GM21526 (cell line): ENCODE measurements at regions not wholly inside any gene's neighbourhood (a gene's known extent, or its start where the extent isn't known, plus 50 kb on each side); places are given as distances from the start of the nearest gene placed in this dataset.
"Not testable (repeated sequence)": the region's sequence is repeated elsewhere in the genome, so short reads cannot be mapped to it uniquely, and the experiment has no call there.

ENCODE experiments used
- ATAC-seq: cut with Tn5 transposase; IDR thresholded peaks from one replicate; pipeline ENCODE4 v1.9.1; 2021; ENCODE audit warnings: moderate library complexity; ENCODE audit not compliant: unreplicated experiment, low FRiP score

DNA sequence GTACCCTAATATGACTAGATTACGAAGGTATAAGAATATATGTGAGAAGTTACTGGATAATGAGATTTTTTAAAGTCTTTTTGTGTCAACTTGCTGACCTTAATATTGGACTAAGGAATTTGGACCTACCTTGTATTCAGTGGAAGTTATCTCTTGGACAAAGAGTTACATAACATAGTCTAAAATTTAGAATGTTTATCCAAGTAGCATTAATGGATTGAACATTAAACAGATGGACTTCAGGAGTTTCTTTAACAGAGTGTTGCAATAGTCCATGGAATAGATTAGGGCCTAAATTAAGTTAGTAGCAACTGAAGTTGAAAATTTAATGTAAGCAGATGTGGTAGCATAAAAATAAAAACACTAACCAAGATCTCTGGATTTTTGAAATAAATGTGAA lies 266.4 kb downstream of the PYDC2 start:
- no peak for ATAC-seq

DNA sequence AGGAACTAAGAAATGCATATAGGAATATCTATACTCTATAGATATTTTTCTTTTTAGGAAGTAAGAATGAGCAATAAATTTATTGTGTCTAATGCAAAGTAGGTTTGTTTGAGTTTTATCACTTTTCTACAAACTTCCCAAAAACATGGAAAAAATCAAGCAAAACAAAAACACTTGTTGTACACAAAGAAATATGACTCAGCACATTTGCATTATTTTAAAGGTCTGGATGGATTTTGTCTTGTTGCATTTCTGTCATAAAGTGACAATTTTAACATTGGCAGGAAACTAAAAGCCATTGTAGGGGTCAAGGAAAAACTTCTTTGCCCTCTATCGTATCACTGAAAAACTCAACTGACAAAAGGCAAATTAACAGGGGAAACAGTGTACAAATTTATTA lies 267.2 kb downstream of the PYDC2 start:
- no peak for ATAC-seq

DNA sequence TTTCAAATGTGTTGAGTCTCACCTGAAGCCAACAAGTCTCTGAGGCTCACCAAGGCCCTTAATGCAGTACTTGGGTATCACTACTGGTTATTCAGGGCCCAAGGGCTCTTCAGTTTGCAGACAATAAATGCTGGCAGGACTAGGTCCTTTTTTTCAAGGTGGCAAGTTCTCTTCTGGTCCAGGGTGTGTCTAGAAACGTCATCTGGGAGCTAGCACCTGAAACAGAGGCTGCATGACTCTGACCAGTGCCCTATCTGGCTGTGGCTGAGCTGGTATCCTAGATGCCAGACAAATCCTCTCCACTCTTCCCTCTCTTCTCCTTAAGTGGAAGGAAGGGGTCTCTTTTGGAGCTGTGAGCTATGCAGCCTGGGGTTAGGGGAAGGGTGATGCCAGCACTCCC lies 276.8 kb downstream of the PYDC2 start:
- no peak for ATAC-seq

DNA sequence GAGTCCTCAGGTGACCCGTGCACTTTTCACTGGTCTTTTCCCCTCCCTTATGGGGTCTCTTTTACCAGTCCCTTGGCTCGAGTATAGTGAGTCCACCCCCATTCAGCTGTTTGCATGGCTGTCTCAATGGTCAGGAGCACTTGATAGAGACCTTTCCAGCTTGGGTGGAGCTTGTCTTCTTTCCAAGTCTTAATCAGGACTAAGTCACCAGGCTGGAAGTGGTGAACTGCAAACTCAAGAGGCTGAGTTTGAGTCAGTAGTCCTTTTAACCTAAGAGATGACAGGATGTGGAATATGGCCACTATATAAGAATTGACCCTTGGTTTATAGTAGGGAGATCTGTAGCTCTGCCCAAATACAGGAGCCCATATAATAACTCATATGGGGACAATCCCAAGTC lies 279.7 kb downstream of the PYDC2 start:
- ATAC-seq = no peak

DNA sequence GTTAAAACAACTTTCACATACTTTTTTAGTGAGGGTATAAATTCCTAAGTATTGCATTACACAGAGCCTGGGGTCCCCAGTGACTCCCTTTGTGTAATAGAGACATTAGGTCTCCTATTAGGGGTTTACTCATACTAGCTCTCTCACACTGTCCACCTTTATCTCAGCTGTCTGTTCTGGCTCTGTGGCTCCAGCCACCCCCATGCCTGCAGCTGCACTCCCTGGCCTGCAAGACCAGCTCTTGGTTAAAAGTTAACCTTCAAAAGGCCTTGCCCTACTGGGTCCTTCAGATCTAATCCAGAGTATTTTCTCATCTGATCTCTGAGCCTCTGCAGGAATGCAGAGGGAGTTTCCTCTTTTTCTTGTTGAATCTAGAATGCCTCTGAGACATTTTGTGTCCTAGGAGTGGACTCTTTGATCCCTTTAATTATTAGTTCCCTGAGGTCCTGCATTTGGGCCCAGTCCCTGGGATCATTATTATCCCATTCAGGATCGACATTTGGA lies 280.9 kb downstream of the PYDC2 start:
- not testable (repeated sequence) for ATAC-seq

DNA sequence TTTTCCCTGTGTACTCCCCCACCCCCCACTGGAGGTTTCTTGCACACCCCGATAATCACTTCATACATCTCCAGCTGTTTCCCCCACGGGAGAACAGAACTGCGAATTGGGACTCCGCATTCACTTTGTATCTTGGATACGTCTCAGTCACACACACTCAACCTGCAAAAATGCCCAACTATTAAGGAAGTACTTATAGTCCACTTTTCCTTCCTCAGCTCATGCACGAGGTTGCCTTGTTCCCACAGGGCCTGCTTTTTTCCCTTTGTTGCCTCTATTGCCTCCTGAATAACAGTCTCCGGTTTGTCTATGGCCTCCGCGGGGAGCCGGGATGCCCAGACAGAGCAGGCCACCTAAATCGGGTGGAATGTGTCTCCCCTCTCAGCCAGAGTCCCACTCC lies 282.3 kb downstream of the PYDC2 start:
- no peak for ATAC-seq

DNA sequence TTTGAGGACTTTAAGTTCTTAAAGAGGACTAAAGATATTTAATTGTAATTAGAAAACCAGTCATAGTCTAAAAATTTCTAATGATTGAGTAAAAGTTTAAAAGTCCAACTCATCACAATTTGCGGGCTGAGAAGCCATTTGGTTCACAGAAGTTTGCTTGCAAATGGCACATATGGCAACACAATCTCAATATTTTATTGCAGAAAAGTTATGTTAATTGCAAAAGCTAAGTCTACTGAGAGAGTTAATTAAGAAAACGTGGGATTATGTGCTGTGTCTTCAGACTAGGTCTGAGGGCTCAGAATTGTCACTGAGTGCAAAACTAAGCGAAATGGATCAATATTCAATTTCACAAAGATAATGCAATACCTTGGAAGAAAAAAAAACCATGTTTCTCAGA lies 289.7 kb downstream of the PYDC2 start:
- no peak for ATAC-seq

DNA sequence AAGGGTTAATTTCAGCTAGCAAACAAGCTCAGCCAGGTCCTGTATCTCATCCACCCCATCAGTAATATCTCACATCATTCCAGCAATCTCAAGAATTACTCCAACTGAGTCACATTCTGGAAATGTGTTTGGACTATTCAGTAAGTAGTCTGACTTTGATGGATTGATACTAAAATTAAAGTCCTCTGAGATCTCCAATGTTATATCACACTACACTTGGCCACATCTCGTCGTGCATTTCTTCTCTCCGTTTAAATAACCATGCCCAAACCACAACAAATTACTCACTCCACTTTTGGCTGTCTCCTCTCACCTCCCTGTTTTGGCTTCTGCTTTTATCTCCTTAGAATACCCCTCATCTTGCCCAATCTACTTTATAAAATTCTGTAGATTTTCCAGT lies 292.2 kb downstream of the PYDC2 start:
- no peak for ATAC-seq

DNA sequence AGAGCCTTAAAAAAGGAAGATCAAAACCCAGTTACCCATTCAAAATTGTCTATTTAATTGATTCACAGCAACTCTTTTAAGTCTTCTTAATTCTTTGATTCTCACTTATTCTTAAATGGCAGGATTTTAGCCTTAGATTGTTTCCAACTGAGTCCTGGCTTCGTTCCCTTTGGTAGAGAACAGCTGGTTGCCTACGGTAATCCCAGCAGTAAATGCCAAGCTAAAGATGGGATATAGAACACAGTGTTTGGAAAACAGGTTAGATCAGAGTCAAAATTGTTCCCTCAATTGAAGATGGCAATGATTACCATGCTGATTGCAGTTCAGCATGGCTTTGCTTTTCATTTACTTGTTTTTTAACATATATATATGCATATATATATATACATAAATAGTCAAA lies 300.9 kb downstream of the PYDC2 start:
- no peak for ATAC-seq

DNA sequence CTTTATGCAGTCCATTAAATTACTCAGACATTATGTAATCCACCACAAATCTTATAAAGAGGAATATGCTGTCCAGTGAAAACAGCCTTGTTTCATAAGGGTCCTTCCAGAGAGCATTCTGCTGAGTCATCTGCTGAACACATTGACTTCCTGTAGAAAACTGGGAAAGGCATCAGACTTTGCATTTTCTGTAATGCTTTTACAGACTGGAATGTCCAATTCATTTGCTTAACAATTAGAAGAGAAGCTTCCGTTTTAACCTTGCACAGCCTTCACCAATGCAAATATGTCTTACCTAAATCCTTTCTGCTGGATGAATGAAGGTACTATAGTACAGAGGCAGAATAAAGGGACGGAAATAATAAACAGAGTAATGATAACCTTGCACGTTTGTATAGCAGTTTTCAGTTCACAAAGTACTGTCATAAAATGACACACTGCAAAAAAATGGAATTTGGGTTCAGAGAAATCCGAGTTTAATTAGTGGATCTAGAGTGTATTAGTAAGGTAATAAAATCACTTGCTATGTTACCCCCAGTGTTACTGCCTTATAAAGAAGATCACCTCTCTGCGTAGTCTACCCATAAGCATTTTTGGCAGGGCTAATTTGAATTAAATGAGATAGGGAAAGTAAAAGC lies 301.5 kb downstream of the PYDC2 start:
- no peak for ATAC-seq

DNA sequence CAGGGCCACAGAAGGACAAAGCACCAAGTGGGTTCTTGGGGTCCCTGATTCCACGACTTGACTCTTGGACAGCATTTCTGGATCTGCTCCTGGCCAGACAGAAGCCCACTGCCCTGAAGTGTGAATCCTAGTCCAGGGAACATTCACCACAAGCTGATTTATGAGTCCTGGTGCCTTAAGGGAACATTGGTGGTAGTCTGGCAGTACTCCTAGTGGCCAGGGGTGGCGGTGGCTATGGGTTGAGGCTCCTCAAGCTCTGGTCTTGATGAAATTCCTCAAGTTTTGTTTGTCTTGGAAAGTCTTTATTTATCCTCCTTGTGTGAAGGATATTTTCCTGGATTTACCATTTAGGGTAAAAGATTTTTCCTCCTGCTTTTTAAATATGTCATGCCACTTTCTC lies 307.5 kb downstream of the PYDC2 start:
- no peak for ATAC-seq

DNA sequence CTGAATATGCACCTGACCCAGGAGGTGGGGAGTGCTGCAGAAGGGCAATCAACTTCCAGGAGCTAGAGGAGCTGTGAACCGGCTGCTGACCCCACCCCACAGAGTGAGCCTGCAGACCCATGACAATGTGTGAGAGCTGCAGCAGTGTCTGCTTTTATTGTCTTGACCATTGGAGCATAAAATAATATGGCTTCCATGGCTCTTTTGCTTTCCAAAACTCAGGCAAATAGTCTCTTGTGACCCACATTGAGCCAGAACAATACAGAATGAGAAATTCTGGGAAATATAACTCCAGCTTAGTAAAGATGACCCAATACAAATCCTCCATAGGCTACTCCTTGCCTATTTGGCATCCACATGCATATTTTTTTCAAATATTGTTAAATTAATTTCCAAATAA lies 309.6 kb downstream of the PYDC2 start:
- no peak for ATAC-seq

DNA sequence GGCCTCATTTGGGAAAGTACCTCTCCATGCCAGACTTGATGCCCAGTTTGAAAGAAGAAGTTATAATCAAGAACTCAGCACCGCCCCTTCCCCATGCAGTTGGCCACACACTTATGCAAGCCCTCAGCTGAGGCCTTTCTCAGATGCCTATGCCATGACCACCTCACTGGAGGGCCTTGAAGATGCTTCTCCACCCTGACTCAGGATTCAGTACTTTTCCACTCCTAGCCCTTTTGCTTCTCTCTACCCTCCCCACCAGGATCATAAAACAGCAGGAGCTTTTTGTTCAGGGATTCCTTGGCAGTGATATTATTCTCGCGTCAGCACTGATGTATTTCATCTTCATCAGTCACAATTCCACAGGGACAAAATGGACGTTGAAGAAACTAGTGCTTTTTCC lies 313.5 kb downstream of the PYDC2 start:
- no peak for ATAC-seq

DNA sequence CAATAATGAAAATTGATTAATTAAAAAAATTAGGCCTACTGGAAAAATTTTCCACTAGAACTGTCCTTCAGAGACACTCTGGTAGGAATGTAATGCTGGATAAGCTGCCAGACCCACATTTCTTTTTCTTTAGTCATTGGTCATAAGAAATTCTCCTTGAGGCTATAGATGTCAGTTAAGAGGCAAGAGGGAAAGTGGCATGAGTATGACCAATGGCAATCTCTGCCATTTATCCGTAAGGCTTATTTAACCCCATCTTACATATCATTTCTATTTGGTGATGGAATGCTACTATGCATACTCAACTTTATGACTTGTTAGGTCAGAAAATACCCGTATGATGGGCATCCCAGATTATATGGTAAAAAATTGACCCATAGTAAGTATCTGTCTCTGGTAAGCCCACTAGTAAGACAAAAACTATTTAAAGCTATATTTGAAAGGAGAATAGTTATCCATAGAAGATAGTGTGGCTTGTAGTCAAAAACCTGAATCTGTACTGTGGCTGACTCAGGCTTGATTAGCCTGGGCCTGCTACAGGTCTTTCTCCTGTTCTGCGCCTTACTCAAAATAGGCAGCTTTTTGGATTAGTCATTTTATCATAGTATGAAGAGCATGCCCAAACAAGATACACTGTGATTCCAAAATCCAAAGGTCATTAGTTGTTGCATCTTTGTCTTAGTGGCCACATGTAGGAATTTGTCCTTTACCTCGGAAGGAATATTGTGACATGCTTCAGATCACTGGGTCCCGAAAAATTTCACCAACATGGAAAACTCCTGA lies 314.7 kb downstream of the PYDC2 start:
- ATAC-seq = no peak

DNA sequence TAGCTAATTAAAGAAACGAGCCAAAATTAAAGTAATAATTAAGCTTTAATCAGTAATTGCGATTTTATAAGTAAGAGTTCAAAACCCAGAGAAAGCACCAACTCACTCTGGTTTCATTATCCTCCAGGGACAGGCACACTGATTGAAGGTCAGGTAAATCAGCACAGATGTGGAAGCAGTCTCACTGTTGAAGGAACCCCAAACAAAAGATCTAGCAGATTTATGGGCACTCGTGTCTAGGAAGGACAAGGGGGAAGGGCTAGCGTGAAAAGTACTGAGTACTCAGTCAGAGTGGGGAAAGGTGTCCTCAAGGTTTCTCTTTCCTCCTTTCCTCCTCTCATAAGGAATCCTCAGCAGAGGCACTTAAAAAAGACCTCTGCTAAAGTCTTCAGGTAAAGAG lies 320.1 kb downstream of the PYDC2 start:
- no peak for ATAC-seq

DNA sequence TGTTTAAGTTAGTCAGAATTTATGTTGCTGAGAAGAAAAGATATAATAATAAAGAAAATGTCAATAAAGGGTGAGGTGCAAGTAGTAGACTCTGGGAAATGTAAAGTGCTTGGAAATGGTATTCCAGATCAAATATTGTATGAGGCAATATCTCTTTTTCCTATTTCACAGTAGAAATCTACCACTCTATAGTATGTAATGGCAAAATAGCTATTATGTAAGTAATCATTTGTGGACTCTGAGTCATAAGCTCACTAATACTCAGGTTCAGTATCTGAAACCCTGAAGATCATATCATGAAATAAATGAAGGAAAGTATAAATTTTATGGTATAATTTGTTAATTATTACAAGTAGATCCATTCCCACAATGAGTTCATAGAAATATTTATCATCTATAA lies 322.1 kb downstream of the PYDC2 start:
- ATAC-seq = no peak

DNA sequence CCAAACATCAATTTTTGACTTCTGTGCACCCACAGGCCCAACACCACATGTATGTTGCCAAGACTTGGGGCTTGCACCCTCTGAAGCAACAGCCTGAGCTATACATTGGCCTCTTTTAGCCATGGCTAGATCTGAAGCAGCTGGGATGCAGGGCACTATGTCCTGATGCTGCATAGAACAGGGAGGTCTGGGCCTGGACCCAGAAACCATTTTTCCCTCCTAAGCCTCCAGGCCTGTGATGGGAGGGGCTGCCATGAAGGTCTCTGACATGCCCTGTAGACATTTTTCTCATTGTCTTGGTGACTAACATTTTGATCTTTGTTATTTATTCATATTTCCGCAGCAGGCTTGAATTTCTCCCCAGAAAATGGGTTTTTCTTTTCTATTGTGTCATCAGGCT lies 330.0 kb downstream of the PYDC2 start:
- ATAC-seq = no peak

DNA sequence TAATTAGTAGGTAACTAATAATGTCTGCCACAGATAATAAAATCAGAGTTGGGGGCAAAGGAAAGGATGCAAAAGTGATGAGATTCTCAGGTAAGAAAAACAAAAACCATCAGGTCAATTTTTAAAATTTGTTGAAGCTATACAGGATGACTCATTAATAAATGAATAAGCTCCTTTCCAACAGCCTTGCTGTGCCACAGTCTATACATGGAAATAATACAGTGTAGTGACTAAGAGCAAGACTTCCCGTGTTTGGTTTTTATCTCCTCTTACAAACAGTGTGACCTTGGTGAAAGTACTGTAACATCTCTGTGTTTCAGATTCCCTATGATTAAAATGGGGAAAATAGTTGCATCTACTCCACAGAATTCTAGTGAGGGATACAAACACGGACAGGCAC lies 331.6 kb downstream of the PYDC2 start:
- no peak for ATAC-seq

DNA sequence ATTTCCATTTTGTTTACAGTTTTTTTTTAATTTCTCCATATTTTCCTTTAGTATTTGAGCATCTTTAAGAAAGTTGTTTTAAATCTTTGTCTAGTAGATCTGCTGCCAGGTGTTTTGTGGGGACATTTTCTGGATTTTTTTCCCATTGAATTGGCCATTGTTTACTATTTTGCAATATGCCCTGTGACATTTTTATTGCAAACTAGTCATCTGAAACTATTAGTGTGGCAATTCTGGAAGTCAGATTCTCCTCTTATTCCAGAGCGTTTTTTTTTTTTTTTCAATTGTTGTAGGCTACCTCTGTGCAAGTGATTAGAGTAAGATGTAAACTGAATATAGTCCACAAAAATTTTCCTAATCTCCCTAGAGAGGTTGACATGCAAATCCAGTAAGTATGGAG lies 334.2 kb downstream of the PYDC2 start:
- no peak for ATAC-seq

DNA sequence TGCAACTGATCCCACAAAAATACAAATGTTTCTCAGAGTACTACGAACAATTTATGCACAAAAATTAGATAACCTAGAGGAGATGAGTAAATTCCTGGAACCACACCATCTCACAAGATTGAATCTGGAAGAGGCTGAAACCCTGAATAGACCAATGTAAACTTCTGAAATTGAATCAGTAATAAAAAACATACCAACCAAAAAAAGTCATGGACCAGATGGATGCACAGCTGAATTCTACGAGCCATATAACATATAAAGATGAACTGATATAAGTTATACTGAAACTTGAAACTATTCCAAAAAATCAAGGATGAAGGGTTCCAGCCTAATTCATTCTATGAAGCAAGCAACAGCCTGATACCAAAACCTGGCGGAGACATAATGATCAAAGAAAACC lies 336.3 kb downstream of the PYDC2 start:
- no peak for ATAC-seq

DNA sequence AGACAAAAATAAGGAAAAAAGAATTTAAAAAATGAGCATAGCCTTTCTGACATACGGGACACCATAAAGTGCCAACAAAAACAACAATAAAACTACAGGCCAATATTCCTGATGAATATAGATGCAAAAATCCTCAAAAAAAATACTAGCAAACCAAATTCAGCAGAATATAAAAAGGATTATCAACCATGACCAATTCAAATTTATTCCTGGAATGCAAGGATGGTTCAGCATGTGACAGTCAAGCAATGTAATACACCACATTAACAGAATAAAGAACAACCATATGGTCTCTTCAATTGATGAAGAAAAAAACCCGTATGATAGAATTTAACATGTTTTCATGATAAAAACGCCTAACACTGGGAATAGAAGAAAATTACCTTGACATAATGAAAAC lies 341.7 kb downstream of the PYDC2 start:
- ATAC-seq = no peak

DNA sequence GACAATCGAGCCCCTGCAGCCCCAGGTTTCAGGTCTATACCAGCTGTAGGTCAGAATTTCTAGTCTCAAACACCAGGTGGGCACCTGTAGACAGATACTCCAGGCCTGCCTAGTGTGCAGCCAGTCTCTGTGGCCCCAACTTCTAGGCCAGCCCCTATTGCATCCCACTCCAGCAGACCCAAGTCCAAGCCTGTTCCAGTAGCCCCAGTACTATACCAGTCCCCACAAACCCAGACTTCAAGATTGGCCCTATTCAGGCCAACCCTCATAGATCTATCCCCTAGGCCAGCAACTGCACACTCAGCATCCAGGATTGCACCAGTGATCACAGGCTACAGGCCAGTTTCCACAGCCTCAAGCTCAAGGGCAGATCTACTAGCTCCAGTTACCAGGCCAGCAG lies 344.0 kb downstream of the PYDC2 start:
- no peak for ATAC-seq
